ENCODE measurements at regions not wholly inside any gene's neighbourhood (a gene's known extent, or its start where the extent isn't known, plus 50 kb on each side); places are given as distances from the start of the nearest gene placed in this dataset.

- TF ChIP-seq PRDM15 (CRISPR knock-in tag; IDR thresholded peaks at IDR 0.05) (no peak), FOSL2 (CRISPR knock-in tag; IDR thresholded peaks at IDR 0.05) (no peak), NCOA2 (CRISPR knock-in tag; IDR thresholded peaks at IDR 0.05) (peak; percentile 17; the same call in 1 of the 2 replicates), MTERF4 (CRISPR knock-in tag; IDR thresholded peaks at IDR 0.05) (no peak), ZNF552 (CRISPR knock-in tag; IDR thresholded peaks at IDR 0.05; ENCODE audit: borderline replicate concordance) (no peak), ARNTL (CRISPR knock-in tag; IDR thresholded peaks at IDR 0.05) (no peak), NPAS2 (CRISPR knock-in tag; IDR thresholded peaks at IDR 0.05; ENCODE audit: borderline replicate concordance) (no peak), HNF4A (CRISPR knock-in tag; IDR thresholded peaks at IDR 0.05) (peak; percentile 10), ZNF446 (CRISPR knock-in tag; IDR thresholded peaks at IDR 0.05) (no peak), ZSCAN30 (CRISPR knock-in tag; IDR thresholded peaks at IDR 0.05) (no peak), SCMH1 (CRISPR knock-in tag; IDR thresholded peaks at IDR 0.05; ENCODE audit: borderline replicate concordance) (no peak), ZBTB38 (CRISPR knock-in tag; IDR thresholded peaks at IDR 0.05) (no peak), RORA (CRISPR knock-in tag; IDR thresholded peaks at IDR 0.05) (no peak), CSRNP2 (CRISPR knock-in tag; conservative IDR thresholded peaks at IDR 0.05; ENCODE audit: low read depth) (no peak), SOX5 (CRISPR knock-in tag; IDR thresholded peaks at IDR 0.05; ENCODE audit: borderline replicate concordance) (no peak), SYNCRIP (IDR thresholded peaks at IDR 0.05; ENCODE audit: insufficient read depth, low read depth, low read length) (no peak), HOXA7 (CRISPR knock-in tag; IDR thresholded peaks at IDR 0.05) (no peak), FOXP1 (IDR thresholded peaks at IDR 0.05) (no peak), FOXP1 (CRISPR knock-in tag; IDR thresholded peaks at IDR 0.05) (peak; percentile 44; the same call in 1 of the 2 replicates), ZNF569 (CRISPR knock-in tag; IDR thresholded peaks at IDR 0.05; ENCODE audit: borderline replicate concordance) (no peak), ZNF567 (CRISPR knock-in tag; IDR thresholded peaks at IDR 0.05; ENCODE audit: borderline replicate concordance) (no peak), GZF1 (CRISPR knock-in tag; IDR thresholded peaks at IDR 0.05) (no peak), ISL2 (CRISPR knock-in tag; IDR thresholded peaks at IDR 0.05) (peak; percentile 26; the same call in 1 of the 2 replicates), PHF5A (CRISPR knock-in tag; IDR thresholded peaks at IDR 0.05; ENCODE audit: low read depth, unreplicated experiment) (no peak), SAFB2 (CRISPR knock-in tag; IDR thresholded peaks at IDR 0.05; ENCODE audit: borderline replicate concordance, low read depth) (no peak), ZNF577 (CRISPR knock-in tag; IDR thresholded peaks at IDR 0.05; ENCODE audit: borderline replicate concordance, low read depth) (no peak), CERS6 (CRISPR knock-in tag; IDR thresholded peaks at IDR 0.05) (no peak)
These were observed 108.2 kb upstream of the NRIP1 start (continued) for GRCh38 chr21:15172963-15173362.
